ENCODE measurements at regions not wholly inside any gene's neighbourhood (a gene's known extent, or its start where the extent isn't known, plus 50 kb on each side); places are given as distances from the start of the nearest gene placed in this dataset.

- no peak for DNase-seq
Measured at GRCh38 chr6:159099276-159099675, 54.5 kb upstream of the TAGAP start.

GRCh38 chr6:159098636-159099106 lies 53.9 kb upstream of the TAGAP start:
- DNase-seq = peak; percentile 66

DNA sequence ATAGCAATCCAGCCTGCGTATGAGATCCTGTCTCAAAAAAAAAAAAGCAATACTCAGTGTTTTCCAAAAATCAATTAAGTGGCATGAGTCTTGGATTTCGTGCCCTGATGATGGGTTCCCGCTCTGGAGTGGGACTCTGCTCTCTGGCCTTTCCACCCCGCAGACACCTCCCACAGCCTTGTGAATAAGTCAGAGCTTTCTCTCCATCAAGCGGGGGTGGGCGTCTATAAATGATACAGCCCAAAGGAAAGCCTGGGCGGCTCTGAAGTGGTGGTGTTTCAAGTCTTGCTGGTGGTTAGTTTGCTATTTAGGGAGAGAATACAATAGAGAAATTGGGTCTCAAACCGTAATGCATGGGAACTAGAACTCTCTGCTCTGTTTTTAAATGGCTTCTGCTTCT lies 52.5 kb upstream of the TAGAP start:
- no peak for DNase-seq

DNA sequence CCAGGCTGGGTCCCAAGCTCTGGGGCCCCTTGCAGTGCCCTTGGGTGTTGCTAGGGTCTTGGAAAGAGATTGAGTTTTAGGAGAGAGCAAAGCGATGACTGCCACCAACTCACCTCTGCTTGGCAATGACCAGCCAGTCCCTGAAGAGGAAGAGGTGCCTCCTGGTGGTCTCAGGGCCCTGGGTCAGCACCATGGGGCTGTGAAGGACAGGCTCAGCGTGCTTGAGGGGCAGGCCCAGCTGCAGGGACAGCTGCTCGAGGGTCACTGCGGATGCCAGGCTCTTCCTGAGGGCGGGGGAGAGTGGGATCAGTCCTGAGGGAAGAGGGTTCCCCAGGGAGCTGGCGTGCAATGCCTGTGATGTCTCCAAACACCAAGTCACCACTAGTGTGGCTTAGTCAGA lies 50.8 kb upstream of the TAGAP start:
- DNase-seq = no peak

DNA sequence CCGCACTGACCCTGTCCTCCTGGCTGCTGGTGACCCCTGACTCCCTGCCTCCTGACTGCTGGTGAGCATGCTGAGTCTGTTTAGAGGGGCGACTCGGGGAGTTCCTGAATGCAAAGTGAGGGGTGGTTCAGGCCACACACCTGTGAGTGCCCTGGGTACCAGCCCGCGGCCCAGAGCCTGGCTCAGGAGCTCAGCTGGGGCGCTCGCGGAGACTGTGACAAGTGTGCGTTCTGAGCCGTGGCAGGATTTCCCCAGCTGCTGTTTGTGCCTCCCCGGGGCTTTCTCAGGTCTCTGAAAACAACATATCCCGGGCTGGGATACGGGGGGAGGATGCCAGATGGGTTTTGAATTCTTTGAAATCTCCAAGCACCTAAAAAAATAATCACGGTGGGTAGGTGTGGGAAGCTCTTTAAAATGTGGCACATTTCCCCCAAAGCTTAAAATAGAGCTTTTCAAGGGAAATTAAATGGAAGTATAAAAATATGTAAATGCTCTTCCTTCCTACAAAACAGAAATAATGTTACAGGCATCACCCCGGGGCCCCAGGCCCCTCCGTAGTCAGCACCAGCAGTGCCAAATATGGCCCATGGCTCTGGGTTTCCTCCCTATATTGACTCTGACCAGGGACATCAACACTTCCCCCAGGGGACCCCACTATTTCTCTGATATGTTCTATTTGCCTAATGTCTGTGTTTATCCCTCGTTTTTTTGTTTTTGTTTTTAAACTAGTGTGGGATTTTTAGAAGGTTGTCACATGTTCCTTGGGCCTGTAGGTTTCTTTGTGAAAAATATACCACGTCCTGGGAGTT lies 49.9 kb upstream of the TAGAP start:
- DNase-seq = no peak

Data from suppressor macrophage treated with lipopolysaccharide for 4 hours (primary cell).